ENCODE measurements at regions not wholly inside any gene's neighbourhood (a gene's known extent, or its start where the extent isn't known, plus 50 kb on each side); places are given as distances from the start of the nearest gene placed in this dataset.
"Not testable (repeated sequence)": the region's sequence is repeated elsewhere in the genome, so short reads cannot be mapped to it uniquely, and the experiment has no call there.

- DNase-seq (ENCODE audit: low read depth in 4 of 4, low spot score in 2 of 4): not testable (repeated sequence)
Observed at GRCh38 chr4:148598418-148599207, 156.4 kb upstream of the NR3C2 start.

DNA sequence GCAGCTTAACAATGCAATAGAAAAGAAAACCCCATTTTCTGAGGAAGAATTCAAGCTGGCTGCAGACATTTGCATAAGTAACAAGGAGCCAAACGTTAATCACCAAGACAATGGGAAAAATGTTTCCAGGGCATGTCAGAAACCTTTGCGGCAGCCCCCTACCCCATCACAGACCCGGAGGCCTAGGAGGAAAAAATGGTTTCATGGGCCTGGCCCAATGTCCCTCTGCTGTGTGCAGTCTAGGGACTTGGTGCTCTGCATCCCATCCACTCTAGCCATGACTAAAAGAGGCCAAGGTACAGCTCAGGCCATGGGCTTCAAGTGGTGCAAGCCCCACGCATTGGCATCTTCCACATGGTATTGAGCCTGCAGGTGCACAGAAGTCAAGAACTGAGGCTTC is 147.0 kb upstream of the NR3C2 start:
- no peak for DNase-seq (ENCODE audit: low read depth in 4 of 4, low spot score in 2 of 4)

DNA sequence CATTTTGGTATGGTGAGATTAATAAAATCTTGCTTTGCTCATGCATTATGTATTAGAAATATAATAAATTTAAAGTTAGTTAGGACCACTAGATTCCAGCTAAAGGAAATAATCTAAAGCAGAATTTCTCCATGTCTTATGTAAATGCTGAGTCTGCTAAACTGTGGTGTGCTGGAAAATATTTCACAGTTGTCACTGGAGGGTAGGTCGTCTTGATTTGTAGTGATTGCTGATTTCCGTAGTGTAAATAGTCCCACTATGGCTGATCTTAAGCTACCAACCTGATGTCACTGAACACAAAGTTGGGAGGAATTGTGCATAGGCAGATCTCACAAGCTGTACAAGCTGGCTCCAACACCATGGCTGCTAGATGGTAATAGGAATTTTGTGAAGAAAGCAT is 133.4 kb upstream of the NR3C2 start:
- no peak for DNase-seq (ENCODE audit: low read depth in 4 of 4, low spot score in 2 of 4)

DNA sequence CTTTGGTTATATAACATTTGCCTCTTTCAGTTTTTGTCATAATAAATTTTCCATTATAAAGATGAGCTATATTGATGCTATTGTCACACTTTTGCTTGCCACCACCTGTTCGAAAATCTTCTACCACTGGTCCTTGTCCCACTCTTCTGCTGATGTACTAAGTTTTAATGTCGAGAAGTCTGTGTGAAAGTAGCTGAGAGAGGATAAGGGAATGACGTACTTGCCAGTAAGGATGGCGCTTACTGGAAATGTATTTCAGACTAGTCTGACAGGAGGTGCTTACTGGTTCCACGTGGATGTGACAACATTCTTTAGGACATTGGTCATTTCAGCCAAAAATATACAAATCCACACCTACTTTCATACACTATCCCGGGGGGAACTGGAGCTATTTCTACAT is 132.7 kb upstream of the NR3C2 start:
- no peak for DNase-seq (ENCODE audit: low read depth in 4 of 4, low spot score in 2 of 4)

DNA sequence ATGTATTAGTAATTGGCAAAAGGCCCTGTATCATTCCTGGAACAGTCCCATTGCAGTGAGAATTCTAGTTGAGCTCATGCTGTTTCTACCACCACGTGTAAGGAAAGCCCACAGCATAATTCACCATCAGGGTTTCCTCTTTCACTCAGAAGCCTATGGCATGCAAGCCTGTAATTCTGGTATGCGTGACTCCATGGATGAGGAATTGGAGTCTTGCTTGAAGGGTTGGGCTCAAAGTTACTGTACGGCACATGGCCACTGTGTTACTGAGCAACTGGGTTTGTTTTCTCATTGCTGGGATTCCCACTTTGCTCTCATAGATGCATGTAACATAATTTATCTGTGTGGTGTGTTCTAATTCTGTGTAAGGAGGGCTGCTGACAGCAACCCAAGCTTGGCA is 132.3 kb upstream of the NR3C2 start:
- DNase-seq (ENCODE audit: low read depth in 4 of 4, low spot score in 2 of 4): no peak

- DNase-seq (ENCODE audit: low read depth in 4 of 4, low spot score in 2 of 4): no peak
Observed at GRCh38 chr4:148574066-148574465, 131.9 kb upstream of the NR3C2 start.

DNA sequence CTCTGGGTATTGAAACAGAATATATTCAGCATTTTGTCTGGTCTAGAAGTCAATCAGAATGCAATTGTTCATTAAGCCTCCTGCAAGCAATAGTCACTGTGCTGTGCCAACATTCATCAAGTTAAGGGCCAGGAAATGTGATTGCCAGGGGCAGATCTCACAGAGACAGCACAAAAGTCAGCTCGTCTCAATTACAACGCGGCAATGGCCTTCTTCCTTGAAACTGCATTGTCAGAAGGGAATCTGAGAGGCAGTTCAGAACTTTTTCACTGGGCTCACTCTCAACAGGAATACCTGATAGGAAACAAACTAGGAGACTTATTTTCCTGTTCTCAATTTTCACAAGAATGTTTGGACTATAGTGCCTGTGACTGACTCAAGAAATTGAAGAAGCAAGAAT is 131.1 kb upstream of the NR3C2 start:
- DNase-seq (ENCODE audit: low read depth in 4 of 4, low spot score in 2 of 4): no peak

DNA sequence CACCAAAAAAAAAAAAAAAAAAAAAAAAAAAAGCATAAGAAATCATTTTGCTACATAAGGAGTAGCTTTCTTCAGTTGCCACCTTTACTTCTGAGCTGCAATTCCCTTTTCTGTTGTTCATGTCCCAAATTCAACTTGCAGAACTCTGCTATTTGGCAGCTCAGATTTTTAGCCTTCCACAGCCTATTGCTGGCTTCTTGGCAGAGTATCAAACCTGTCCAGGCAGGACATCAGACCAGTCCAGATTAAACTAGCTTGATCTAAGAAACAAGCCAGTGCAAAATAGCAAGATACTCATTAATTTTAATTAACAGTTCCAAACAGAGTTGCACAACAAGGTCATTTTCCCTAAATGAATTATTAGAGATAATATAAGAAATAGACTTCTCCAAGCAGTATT is 123.6 kb upstream of the NR3C2 start:
- DNase-seq (ENCODE audit: low read depth in 4 of 4, low spot score in 2 of 4): no peak

DNA sequence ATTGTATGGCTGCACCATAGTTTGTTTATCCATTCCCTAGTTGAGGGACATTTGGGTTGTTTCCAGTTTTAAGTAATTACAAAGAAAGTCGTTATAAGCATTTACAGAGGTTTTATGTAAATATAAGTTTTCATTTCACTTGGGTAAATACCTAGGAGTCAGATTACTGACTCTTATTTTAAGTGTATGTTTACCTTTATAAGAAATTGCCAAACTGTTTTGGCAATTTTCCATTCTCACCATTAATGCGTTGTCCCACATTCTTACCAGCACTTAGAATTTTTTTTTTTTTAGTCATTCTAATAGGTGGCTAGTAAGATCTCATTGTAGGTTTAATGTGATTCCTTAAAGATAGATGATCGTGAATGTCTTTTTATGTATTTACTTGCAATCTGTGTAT is 121.5 kb upstream of the NR3C2 start:
- no peak for DNase-seq (ENCODE audit: low read depth in 4 of 4, low spot score in 2 of 4)

GRCh38 chr4:148561467-148561866 is 119.3 kb upstream of the NR3C2 start:
- no peak for DNase-seq (ENCODE audit: low read depth in 4 of 4, low spot score in 2 of 4)

DNA sequence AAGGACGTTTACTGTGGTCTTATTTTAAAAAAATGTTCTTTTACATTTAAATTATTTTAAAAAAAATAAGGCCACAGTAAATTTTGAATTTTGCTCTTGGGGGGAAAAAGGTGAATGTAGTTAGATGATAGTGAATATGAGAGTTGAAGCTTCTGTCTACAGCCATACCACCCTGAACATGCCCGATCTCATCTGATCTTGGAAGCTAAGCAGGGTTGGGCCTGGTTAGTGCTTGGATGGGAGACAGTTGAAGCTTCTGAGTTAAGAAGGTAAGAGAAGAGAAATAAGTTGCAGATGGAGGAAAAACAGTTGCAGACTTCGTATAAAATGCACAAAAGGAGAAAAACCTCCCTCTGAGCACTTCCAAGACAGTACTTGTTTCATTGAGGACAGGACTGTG is 115.6 kb upstream of the NR3C2 start:
- DNase-seq (ENCODE audit: low read depth in 4 of 4, low spot score in 2 of 4): no peak

DNA sequence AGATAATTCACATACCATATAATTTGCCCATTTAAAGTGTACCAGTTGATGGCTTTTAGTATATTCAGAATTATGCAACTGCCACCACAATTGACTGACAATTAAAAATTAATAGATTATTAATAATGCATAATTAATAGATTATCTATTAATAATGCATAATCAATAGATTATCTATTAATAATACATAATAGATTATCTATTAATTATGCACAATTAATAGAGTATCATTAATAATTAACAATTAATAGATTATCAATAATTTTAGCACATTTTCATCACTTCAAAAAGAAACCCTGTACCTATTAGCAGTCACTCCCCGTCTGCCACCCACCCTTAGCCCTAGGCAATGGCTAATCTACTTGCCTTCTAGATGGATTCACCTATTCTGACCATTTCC is 108.6 kb upstream of the NR3C2 start:
- no peak for DNase-seq (ENCODE audit: low read depth in 4 of 4, low spot score in 2 of 4)

DNA sequence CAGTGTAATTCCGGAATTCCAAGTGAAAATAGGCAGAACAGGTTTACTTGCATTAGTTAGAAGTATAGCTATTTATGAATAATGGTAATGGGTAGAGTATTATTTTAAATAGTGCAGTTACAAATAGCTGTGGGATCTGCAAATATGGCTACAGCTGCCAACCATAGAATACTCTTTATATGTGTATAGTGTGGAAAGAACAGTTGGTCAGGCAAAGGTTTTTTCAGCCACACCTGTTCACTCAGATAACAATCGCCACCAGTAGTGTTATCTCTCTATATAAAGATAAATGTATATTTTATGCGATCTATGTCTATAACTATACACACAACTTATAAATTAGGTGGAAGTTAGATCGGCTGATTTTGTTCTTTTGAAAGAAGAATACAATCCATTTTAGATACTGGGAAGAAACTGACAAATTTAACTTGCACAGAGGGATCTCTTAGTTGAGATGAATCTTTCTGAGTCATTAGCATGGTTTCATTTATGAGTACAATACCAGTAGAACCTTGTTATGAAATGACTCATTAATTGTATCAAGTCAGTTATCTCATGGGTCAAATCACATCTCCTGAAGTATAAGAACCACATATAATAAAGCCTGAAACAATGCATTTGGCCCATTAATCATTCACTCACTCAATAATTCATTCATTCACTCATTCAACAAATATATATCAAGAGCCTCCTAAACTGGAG is 100.9 kb upstream of the NR3C2 start:
- DNase-seq (ENCODE audit: low read depth in 4 of 4, low spot score in 2 of 4): no peak

GRCh38 chr4:148540622-148541326 is 98.6 kb upstream of the NR3C2 start:
- no peak for DNase-seq (ENCODE audit: low read depth in 4 of 4, low spot score in 2 of 4)

- no peak for DNase-seq (ENCODE audit: low read depth in 4 of 4, low spot score in 2 of 4)
Observed at GRCh38 chr4:148539387-148539786, 97.2 kb upstream of the NR3C2 start.

DNA sequence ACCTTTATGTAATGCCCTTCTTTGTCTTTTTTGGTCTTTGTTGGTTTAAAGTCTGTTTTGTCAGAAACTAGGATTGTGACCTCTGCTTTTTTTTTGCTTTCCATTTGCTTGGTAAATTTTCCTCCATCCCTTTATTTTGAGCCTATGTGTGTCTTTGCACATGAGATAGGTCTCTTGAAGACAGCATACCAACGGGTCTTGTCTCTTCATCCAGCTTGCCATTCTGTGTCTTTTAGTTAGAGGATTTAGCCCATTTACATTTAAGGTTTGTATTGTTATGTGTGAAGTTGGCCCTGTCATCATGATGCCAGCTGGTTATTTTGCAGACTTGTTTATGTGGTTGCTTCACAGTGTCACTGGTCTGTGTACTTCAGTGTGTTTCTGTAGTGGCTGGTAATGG is 91.6 kb upstream of the NR3C2 start:
- DNase-seq (ENCODE audit: low read depth in 4 of 4, low spot score in 2 of 4): not testable (repeated sequence)

DNA sequence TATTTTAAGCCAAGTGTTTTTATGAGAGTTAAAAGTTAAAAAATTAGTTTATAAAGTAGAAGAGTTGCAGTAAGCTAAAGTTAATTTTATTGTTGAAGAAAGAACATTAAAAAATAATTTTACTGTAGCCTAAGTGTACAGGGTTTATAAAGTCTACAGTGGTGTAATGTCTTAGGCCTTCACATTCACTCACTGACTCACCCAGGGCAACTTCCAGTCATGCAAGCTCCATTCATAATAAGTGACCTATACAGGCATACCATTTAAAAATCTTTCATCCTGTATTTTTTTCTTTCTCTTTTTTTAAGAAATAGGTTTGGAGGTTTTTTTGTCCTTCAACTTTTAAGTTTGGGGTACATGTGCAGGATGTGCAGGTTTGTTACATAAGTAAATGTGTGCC is 87.9 kb upstream of the NR3C2 start:
- DNase-seq (ENCODE audit: low read depth in 4 of 4, low spot score in 2 of 4): no peak

- DNase-seq (ENCODE audit: low read depth in 4 of 4, low spot score in 2 of 4): no peak
Observed at GRCh38 chr4:148527571-148527970, 85.4 kb upstream of the NR3C2 start.

GRCh38 chr4:148522995-148523394 is 80.8 kb upstream of the NR3C2 start:
- no peak for DNase-seq (ENCODE audit: low read depth in 4 of 4, low spot score in 2 of 4)

DNA sequence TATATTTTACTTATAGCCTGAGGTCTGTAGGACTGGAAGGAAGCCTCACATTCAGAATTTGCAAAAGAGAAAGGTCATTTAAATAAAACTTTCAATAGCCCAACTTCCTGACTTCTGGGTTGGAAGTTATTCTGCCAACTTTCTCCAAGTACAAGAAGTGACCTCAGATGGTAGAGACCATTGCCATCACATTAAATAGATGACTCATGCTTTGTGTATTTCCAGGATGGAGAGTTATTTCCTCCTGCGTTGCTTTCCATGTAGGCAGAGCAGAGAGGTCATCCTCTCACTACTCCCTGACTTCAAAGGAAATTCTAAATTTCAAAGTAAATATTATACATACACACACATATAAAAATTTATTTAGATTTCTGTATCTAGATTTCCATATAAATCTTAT is 73.0 kb upstream of the NR3C2 start:
- no peak for DNase-seq (ENCODE audit: low read depth in 4 of 4, low spot score in 2 of 4)

DNA sequence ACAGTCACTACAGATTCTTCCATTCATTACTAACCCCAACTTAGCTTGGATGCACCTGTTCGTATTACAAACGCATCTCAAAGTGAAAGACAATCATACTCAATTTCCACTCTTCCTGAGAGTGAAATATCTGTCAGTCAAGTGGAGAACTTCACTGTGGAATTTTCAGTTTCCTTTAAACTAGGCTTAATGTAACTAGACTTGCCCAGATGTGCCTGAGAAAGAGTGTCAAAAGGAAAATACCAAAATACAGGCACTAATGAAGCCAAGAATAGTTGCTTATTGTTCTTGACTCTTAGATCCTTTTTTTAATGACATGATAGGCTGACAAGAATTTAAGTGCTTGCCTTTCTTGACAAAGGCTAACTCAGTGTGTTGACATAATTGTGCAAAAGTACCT is 72.4 kb upstream of the NR3C2 start:
- DNase-seq (ENCODE audit: low read depth in 4 of 4, low spot score in 2 of 4): no peak

- no peak for DNase-seq (ENCODE audit: low read depth in 4 of 4, low spot score in 2 of 4)
Observed at GRCh38 chr4:148514041-148514440, 71.8 kb upstream of the NR3C2 start.
